GM23338 (cell line): ENCODE measurements at regions not wholly inside any gene's neighbourhood (a gene's known extent, or its start where the extent isn't known, plus 50 kb on each side); places are given as distances from the start of the nearest gene placed in this dataset.

Experiments used
- ATAC-seq: fragments of 200-7000 bp; cut with Tn5 transposase; 3 replicates; pipeline ENCODE4 v1.9.1; 2020
- DNase-seq: peaks from one replicate; pipeline ENCODE4 v3.0.0-alpha.2; 2015; ENCODE audit warnings: low spot score
- H2AFZ ChIP-seq: fragments of 200-600 bp; sonication (generic); 2 replicates; pipeline ENCODE4 v1.8.0; 2016; ENCODE audit warnings: antibody characterized with exemption, mild to moderate bottlenecking, moderate library complexity
- H3F3A ChIP-seq: fragments of 200-600 bp; sonication (generic); replicated peaks from 2 replicates; pipeline ENCODE4 v1.8.0; 2017; ENCODE audit warnings: antibody characterized with exemption, mixed run types, low read depth
- H3K27ac ChIP-seq: fragments of 200-600 bp; sonication (generic); 2 replicates; pipeline ENCODE4 v1.6.1; 2016; ENCODE audit warnings: low read depth
- H3K27me3 ChIP-seq: fragments of 200-600 bp; sonication (generic); 2 replicates; pipeline ENCODE4 v1.8.0; 2016; ENCODE audit warnings: mild to moderate bottlenecking, mixed run types, moderate library complexity; ENCODE audit not compliant: insufficient read depth
- H3K36me3 ChIP-seq: fragments of 200-600 bp; sonication (generic); 2 replicates; pipeline ENCODE4 v1.8.0; 2016; ENCODE audit warnings: mild to moderate bottlenecking; ENCODE audit not compliant: insufficient read depth
- H3K4me1 ChIP-seq: fragments of 200-600 bp; sonication (generic); 2 replicates; pipeline ENCODE4 v1.8.0; 2016; ENCODE audit warnings: mild to moderate bottlenecking, moderate library complexity; ENCODE audit not compliant: insufficient read depth
- H3K4me2 ChIP-seq: fragments of 200-600 bp; sonication (generic); 2 replicates; pipeline ENCODE4 v1.7.1; 2017; ENCODE audit warnings: mixed run types
- H3K4me3 ChIP-seq: fragments of 200-600 bp; sonication (generic); 2 replicates; pipeline ENCODE4 v1.6.1; 2016; ENCODE audit warnings: mixed run types
- H3K79me2 ChIP-seq: fragments of 200-600 bp; sonication (generic); replicated peaks from 2 replicates; pipeline ENCODE4 v1.8.0; 2017; ENCODE audit warnings: mild to moderate bottlenecking; ENCODE audit not compliant: insufficient read depth
- H3K9me2 ChIP-seq: fragments of 200-600 bp; sonication (generic); 2 replicates; pipeline ENCODE4 v1.8.0; 2017; ENCODE audit not compliant: insufficient read depth
- H4K20me1 ChIP-seq: fragments of 200-600 bp; sonication (generic); replicated peaks from 2 replicates; pipeline ENCODE4 v1.8.0; 2017; ENCODE audit warnings: mild to moderate bottlenecking; ENCODE audit not compliant: insufficient read depth
- H3K27ac Mint-ChIP-seq: 2 replicates; pipeline ENCODE4 v1.8.0; 2020; ENCODE audit warnings: inconsistent platforms, mild to moderate bottlenecking, moderate library complexity, mixed read lengths
- H3K27me3 Mint-ChIP-seq: 3 replicates; pipeline ENCODE4 v1.8.0; 2022; ENCODE audit warnings: low read depth, mild to moderate bottlenecking, moderate library complexity, mixed read lengths, inconsistent platforms; ENCODE audit not compliant: insufficient read depth, poor library complexity
- H3K36me3 Mint-ChIP-seq: 3 replicates; pipeline ENCODE4 v1.8.0; 2021; ENCODE audit warnings: low read depth, mild to moderate bottlenecking, inconsistent platforms, moderate library complexity, mixed read lengths
- H3K4me1 Mint-ChIP-seq: 3 replicates; pipeline ENCODE4 v1.8.0; 2020; ENCODE audit warnings: mild to moderate bottlenecking, inconsistent platforms, mixed read lengths
- H3K4me3 Mint-ChIP-seq: 3 replicates; pipeline ENCODE4 v1.8.0; 2021; ENCODE audit warnings: moderate library complexity, mild to moderate bottlenecking, inconsistent platforms, mixed read lengths
- H3K9me3 Mint-ChIP-seq: 3 replicates; pipeline ENCODE4 v1.8.0; 2020; ENCODE audit warnings: moderate library complexity, mild to moderate bottlenecking, inconsistent platforms, mixed read lengths
- CREB1 ChIP-seq: fragments of 250-450 bp; sonication (Bioruptor Pico); IDR thresholded peaks from 2 replicates; pipeline ENCODE4 v1.5.0; 2020; ENCODE audit warnings: low read depth, mild to moderate bottlenecking, moderate library complexity
- EZH2 ChIP-seq: fragments of 200-600 bp; sonication (generic); IDR thresholded peaks from one replicate; pipeline ENCODE4 v1.8.0; 2017; ENCODE audit warnings: antibody characterized with exemption, mild to moderate bottlenecking, low read depth; ENCODE audit not compliant: unreplicated experiment
- EZH2phosphoT487 ChIP-seq: fragments of 200-600 bp; sonication (generic); IDR thresholded peaks from one replicate; pipeline ENCODE4 v1.8.1; 2018; ENCODE audit warnings: antibody characterized with exemption; ENCODE audit not compliant: unreplicated experiment
- JUNB ChIP-seq: IDR thresholded peaks from one replicate; pipeline ENCODE4 v1.6.1; 2016; ENCODE audit warnings: antibody characterized with exemption; ENCODE audit not compliant: unreplicated experiment
- NANOG ChIP-seq: IDR thresholded peaks from 2 replicates; pipeline ENCODE4 v1.6.1; 2016; ENCODE audit warnings: antibody characterized with exemption, borderline replicate concordance
- POLR2AphosphoS5 ChIP-seq: IDR thresholded peaks from 2 replicates; pipeline ENCODE4 v1.6.1; 2016; ENCODE audit warnings: antibody characterized with exemption, low read depth
- STAT1 ChIP-seq: IDR thresholded peaks from one replicate; pipeline ENCODE4 v1.6.1; 2016; ENCODE audit warnings: antibody characterized with exemption; ENCODE audit not compliant: unreplicated experiment
- ZNF114 ChIP-seq: fragments of 250-450 bp; sonication (Bioruptor Pico); IDR thresholded peaks from 2 replicates; pipeline ENCODE4 v1.5.0; 2020; ENCODE audit warnings: mild to moderate bottlenecking, moderate library complexity
- ZNF331 ChIP-seq: fragments of 250-450 bp; sonication (Bioruptor Pico); IDR thresholded peaks from 2 replicates; pipeline ENCODE4 v1.5.0; 2020; ENCODE audit warnings: low read depth, mild to moderate bottlenecking, moderate library complexity
- TF ChIP-seq, protein P1 (sequence below): IDR thresholded peaks from one replicate; pipeline ENCODE4 v1.6.1; 2018; ENCODE audit warnings: antibody characterized with exemption; ENCODE audit not compliant: unreplicated experiment
- TF ChIP-seq, protein P2 (sequence below), 2 experiments: fragments of 200-600 bp in 1 of 2; sonication (generic) in 1 of 2; conservative IDR thresholded peaks; 2 replicates each; pipeline versions ENCODE4 v1.5.1 to v1.6.1; 2016 to 2017; ENCODE audit warnings: antibody characterized with exemption in 2 of 2, low read depth in 2 of 2, mild to moderate bottlenecking in 2 of 2, moderate library complexity in 1 of 2
- TF ChIP-seq, protein P3 (sequence below): fragments of 250-450 bp; sonication (Bioruptor Pico); IDR thresholded peaks from 2 replicates; pipeline ENCODE4 v1.5.0; 2020; ENCODE audit warnings: mild to moderate bottlenecking, moderate library complexity
- TF ChIP-seq, protein P4 (sequence below): IDR thresholded peaks from 2 replicates; pipeline ENCODE4 v1.6.1; 2016; ENCODE audit warnings: antibody characterized with exemption

DNA sequence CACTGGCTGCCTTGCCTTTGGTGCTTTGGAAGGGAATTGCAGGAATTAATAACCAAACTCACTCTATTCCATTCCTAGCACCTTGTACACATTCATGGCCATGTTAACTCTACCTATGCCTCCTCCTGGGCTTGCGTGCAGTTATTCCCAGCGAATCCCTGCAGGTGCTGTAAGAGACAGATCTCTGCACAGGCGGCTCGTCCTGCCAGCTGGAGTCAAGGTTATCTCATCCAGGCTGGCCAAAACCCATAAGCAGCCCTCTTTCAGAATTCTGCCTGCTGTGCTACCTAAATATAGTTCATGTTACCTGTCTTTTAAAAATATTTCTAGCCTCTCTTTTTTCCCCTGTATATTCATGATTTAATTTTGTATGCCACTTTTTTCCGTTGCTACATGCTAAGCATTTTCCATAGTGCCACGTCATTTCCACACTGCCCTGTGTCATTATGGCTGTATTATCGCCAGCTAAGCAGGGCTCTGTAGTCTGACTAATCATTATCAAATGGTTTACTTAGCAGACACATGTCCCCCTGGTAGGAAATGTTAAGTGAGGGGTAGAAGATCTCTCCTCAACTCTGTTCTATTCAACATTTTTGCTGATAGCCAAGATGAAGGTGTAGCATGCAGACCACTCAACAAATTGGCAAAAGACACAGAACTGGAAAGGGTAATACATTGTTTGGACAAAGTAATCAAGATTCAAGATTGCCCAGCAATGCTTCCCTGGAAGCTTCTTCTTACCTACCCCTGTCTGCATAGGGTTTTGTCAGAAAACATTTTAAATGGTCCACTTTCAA lies 79.7 kb upstream of the TAF1B start:
- no peaks in the 10 kb centered on the region for H3K36me3 Mint-ChIP-seq
- ATAC-seq (no peak), DNase-seq (no peak)
- H3K36me3 ChIP-seq: no peaks in the 10 kb centered on the region
- no peaks in the 10 kb centered on the region for H4K20me1 ChIP-seq
- H3K4me3 Mint-ChIP-seq: no peak overlapping the region
- H2AFZ ChIP-seq: no peak overlapping the region
- H3K4me2 ChIP-seq: no peak overlapping the region
- H3K4me3 ChIP-seq: no peak overlapping the region
- H3F3A ChIP-seq: no peaks in the 10 kb centered on the region
- TF ChIP-seq ZNF331 (CRISPR knock-in tag) (no peak), EZH2phosphoT487 (no peak), POLR2AphosphoS5 (no peak), JUNB (no peak), STAT1 (no peak), NANOG (no peak), ZNF114 (CRISPR knock-in tag) (no peak), EZH2 (no peak), CREB1 (CRISPR knock-in tag) (no peak)
- TF ChIP-seq, protein P1, sequence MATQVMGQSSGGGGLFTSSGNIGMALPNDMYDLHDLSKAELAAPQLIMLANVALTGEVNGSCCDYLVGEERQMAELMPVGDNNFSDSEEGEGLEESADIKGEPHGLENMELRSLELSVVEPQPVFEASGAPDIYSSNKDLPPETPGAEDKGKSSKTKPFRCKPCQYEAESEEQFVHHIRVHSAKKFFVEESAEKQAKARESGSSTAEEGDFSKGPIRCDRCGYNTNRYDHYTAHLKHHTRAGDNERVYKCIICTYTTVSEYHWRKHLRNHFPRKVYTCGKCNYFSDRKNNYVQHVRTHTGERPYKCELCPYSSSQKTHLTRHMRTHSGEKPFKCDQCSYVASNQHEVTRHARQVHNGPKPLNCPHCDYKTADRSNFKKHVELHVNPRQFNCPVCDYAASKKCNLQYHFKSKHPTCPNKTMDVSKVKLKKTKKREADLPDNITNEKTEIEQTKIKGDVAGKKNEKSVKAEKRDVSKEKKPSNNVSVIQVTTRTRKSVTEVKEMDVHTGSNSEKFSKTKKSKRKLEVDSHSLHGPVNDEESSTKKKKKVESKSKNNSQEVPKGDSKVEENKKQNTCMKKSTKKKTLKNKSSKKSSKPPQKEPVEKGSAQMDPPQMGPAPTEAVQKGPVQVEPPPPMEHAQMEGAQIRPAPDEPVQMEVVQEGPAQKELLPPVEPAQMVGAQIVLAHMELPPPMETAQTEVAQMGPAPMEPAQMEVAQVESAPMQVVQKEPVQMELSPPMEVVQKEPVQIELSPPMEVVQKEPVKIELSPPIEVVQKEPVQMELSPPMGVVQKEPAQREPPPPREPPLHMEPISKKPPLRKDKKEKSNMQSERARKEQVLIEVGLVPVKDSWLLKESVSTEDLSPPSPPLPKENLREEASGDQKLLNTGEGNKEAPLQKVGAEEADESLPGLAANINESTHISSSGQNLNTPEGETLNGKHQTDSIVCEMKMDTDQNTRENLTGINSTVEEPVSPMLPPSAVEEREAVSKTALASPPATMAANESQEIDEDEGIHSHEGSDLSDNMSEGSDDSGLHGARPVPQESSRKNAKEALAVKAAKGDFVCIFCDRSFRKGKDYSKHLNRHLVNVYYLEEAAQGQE: no peak
- TF ChIP-seq, protein P2, sequence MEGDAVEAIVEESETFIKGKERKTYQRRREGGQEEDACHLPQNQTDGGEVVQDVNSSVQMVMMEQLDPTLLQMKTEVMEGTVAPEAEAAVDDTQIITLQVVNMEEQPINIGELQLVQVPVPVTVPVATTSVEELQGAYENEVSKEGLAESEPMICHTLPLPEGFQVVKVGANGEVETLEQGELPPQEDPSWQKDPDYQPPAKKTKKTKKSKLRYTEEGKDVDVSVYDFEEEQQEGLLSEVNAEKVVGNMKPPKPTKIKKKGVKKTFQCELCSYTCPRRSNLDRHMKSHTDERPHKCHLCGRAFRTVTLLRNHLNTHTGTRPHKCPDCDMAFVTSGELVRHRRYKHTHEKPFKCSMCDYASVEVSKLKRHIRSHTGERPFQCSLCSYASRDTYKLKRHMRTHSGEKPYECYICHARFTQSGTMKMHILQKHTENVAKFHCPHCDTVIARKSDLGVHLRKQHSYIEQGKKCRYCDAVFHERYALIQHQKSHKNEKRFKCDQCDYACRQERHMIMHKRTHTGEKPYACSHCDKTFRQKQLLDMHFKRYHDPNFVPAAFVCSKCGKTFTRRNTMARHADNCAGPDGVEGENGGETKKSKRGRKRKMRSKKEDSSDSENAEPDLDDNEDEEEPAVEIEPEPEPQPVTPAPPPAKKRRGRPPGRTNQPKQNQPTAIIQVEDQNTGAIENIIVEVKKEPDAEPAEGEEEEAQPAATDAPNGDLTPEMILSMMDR (conservative IDR thresholded peaks at IDR 0.05; ENCODE audit: low read depth in 2 of 2): no peak
- TF ChIP-seq, protein P3, sequence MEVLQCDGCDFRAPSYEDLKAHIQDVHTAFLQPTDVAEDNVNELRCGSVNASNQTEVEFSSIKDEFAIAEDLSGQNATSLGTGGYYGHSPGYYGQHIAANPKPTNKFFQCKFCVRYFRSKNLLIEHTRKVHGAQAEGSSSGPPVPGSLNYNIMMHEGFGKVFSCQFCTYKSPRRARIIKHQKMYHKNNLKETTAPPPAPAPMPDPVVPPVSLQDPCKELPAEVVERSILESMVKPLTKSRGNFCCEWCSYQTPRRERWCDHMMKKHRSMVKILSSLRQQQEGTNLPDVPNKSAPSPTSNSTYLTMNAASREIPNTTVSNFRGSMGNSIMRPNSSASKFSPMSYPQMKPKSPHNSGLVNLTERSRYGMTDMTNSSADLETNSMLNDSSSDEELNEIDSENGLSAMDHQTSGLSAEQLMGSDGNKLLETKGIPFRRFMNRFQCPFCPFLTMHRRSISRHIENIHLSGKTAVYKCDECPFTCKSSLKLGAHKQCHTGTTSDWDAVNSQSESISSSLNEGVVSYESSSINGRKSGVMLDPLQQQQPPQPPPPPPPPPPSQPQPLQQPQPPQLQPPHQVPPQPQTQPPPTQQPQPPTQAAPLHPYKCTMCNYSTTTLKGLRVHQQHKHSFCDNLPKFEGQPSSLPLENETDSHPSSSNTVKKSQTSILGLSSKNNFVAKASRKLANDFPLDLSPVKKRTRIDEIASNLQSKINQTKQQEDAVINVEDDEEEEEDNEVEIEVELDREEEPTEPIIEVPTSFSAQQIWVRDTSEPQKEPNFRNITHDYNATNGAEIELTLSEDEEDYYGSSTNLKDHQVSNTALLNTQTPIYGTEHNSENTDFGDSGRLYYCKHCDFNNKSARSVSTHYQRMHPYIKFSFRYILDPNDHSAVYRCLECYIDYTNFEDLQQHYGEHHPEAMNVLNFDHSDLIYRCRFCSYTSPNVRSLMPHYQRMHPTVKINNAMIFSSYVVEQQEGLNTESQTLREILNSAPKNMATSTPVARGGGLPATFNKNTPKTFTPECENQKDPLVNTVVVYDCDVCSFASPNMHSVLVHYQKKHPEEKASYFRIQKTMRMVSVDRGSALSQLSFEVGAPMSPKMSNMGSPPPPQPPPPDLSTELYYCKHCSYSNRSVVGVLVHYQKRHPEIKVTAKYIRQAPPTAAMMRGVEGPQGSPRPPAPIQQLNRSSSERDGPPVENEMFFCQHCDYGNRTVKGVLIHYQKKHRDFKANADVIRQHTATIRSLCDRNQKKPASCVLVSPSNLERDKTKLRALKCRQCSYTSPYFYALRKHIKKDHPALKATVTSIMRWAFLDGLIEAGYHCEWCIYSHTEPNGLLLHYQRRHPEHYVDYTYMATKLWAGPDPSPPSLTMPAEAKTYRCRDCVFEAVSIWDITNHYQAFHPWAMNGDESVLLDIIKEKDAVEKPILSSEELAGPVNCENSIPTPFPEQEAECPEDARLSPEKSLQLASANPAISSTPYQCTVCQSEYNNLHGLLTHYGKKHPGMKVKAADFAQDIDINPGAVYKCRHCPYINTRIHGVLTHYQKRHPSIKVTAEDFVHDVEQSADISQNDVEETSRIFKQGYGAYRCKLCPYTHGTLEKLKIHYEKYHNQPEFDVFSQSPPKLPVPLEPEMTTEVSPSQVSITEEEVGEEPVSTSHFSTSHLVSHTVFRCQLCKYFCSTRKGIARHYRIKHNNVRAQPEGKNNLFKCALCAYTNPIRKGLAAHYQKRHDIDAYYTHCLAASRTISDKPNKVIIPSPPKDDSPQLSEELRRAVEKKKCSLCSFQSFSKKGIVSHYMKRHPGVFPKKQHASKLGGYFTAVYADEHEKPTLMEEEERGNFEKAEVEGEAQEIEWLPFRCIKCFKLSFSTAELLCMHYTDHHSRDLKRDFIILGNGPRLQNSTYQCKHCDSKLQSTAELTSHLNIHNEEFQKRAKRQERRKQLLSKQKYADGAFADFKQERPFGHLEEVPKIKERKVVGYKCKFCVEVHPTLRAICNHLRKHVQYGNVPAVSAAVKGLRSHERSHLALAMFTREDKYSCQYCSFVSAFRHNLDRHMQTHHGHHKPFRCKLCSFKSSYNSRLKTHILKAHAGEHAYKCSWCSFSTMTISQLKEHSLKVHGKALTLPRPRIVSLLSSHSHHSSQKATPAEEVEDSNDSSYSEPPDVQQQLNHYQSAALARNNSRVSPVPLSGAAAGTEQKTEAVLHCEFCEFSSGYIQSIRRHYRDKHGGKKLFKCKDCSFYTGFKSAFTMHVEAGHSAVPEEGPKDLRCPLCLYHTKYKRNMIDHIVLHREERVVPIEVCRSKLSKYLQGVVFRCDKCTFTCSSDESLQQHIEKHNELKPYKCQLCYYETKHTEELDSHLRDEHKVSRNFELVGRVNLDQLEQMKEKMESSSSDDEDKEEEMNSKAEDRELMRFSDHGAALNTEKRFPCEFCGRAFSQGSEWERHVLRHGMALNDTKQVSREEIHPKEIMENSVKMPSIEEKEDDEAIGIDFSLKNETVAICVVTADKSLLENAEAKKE (CRISPR knock-in tag): no peak
- TF ChIP-seq, protein P4, sequence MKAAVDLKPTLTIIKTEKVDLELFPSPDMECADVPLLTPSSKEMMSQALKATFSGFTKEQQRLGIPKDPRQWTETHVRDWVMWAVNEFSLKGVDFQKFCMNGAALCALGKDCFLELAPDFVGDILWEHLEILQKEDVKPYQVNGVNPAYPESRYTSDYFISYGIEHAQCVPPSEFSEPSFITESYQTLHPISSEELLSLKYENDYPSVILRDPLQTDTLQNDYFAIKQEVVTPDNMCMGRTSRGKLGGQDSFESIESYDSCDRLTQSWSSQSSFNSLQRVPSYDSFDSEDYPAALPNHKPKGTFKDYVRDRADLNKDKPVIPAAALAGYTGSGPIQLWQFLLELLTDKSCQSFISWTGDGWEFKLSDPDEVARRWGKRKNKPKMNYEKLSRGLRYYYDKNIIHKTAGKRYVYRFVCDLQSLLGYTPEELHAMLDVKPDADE: no peak
- H3K79me2 ChIP-seq: no peaks in the 10 kb centered on the region
- peaks cover 2% of the 10 kb centered on the region; the same call in 1 of the 2 replicates for H3K4me1 ChIP-seq
- H3K9me2 ChIP-seq: no peaks in the 10 kb centered on the region
- H3K27ac Mint-ChIP-seq: no peak overlapping the region
- no peaks in the 10 kb centered on the region for H3K27me3 ChIP-seq
- peaks cover 10% of the 10 kb centered on the region for H3K27me3 Mint-ChIP-seq
- H3K27ac ChIP-seq: no peak overlapping the region
- H3K4me1 Mint-ChIP-seq: peaks cover 32% of the 10 kb centered on the region
- H3K9me3 Mint-ChIP-seq: no peaks in the 10 kb centered on the region
